GM21381 (cell line): ENCODE measurements at regions not wholly inside any gene's neighbourhood (a gene's known extent, or its start where the extent isn't known, plus 50 kb on each side); places are given as distances from the start of the nearest gene placed in this dataset.
"Not testable (repeated sequence)": the region's sequence is repeated elsewhere in the genome, so short reads cannot be mapped to it uniquely, and the experiment has no call there.

Source experiments
- ATAC-seq: cut with Tn5 transposase; IDR thresholded peaks from one replicate; pipeline ENCODE4 v1.9.1; 2021; ENCODE audit warnings: mild to moderate bottlenecking, moderate library complexity; ENCODE audit not compliant: unreplicated experiment

DNA sequence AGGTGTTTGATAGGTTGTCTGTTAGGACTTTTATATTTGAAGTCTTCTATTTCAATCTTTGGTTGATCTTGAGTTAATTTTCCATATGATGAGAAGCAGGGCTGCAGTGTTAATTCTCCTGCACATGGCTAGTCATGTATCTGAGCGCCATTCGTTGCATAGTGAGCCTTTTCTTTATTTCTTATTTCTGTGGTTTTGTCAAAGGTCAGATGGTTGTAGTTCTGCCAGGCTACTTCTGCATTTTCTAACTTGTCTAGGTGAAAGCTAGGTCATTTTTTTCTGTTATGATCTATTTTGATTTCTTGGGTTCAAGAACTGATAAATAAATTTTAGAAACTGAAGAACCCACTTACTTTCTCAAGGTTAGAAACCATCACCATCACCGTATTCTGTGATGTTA, 56.7 kb downstream of the CCDC74A start:
- ATAC-seq = no peak

DNA sequence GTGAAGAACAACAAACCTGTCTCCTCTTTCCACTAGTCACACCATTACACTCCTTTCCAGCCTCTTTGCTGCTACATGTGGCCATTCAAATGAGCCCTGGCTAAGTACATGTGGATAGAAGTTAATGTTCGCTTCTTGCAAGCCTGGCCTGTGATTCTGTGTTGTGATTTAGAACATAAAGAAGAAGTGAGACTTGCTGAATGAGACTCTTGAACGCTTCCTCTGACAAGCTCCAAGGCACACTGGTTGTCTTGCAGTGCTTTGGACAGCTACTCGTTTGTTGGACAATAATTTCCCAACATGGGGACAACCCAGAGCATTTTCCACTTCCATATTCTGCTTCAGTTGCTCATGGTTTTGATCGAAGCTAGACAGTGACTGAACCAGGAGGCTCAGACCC, 57.3 kb downstream of the CCDC74A start:
- peak; percentile 52 for ATAC-seq

DNA sequence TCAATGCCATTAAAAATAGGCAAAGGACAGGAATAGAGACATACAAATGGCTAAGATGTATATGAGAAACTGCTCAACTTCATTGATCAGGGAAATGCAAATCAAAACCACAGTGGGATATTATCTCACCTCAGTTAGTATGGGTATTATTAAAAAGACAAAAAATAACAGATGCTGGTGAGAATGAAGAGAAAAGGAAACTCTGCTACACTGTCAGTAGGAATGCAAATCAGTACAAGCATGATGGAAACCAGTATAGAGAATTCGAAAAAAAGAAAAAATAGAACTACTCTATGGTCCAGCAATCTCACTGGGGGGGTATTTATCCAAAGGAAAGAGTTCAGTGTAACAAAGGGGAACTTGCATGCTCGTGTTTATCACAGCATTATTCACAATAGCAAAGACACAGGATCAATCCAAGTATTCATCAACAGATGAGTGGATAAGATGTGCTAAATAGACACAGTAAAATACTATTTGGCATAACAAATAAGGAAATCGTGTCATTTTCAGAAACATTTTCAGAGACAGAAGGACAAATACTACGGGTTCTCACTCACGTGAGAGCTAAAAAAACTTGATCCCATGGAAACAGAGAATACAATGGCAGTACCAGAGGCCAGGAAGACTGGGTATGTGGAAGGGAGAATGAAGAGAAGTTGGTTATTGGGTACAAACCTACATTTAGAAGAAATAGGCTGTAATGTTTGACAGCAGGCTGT, 60.6 kb downstream of the CCDC74A start:
- ATAC-seq = peak; percentile 77

DNA sequence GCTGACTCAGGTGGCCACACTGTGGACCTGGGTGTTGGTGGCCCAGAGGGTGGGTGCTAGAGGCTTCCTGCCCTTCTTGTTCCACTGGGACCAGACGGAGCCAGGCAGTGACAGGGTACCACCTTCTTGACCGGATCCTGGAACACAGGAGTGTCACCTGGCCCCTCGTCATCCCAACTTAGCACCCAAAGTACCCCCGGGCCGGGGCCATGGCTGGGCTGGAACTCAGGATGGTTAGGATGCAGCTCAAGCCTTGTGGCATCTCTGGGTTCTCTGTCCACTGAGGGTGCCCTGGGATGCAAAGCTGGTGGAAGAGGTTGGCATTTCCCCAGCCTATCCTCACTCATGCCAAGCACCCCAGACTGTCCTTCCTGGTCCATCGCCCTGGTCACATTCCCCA, 61.4 kb downstream of the CCDC74A start:
- not testable (repeated sequence) for ATAC-seq

DNA sequence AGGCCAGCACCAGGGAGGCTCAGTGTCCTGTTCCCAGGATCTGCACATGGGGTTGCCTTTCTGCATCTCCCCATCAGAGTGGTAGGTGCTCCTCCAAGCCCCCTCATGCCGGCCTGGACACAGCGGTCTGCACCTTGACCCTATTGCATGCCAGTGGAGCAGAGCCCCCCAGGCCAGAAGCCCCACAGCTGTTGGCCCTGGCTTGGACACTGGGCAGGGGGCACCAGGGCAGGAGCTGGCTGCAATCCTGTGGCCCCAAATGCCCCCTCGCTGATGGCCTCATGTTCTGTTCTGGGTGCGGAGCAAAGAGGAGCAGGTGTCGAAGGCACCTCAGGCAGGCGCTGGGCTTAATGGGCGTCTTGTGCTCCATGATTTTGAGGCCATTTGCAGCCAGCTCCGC, 62.7 kb downstream of the CCDC74A start:
- no peak for ATAC-seq

DNA sequence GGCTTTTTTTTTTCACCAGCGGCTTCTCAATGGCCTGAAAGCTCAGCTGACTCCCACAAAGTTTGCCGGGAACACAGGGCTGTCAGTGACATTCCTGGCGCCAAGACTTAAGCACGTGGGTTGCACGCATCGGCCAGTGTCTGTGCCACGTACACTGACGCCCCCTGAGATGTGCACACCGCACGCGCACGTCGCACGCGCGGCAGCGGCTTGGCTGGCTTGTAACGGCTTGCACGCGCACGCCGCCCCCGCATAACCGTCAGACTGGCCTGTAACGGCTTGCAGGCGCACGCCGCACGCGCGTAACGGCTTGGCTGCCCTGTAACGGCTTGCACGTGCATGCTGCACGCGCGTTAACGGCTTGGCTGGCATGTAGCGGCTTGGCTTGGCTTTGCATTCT, 63.2 kb downstream of the CCDC74A start:
- no peak for ATAC-seq

DNA sequence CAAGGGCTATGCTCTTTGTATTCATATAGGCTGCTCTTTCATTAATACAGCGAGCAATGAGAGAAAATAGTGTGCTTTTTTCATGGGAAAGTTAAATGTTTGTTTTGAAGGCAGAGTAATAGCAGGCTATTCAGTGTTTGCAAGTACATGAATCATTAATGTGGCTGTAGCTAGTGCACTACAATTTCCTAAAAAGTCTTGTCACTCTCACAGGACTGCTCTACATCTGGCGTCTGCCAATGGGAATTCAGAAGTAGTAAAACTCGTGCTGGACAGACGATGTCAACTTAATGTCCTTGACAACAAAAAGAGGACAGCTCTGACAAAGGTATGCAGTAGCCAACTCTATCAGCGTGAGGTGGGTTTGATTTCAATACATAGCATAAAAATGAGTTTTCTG, 68.9 kb downstream of the CCDC74A start:
- not testable (repeated sequence) for ATAC-seq

DNA sequence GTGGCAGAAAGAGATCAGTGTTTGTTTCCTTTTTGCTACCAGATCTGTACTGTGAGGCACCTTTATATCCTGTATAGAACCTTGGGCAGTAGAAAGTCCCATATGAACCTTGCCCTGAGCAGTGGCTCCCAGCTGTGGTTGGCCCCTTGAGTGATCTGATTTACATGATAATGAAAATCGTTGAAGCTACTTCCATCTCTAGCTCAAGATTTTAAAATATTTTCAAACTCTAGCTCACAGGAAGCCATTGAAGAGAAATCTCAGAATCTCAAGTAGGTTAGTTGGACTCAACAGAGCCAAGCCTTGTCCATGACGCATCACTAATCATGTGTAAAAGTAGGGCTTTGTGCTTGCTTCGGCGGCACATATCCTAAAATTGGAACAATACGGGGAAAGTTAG, 74.8 kb downstream of the CCDC74A start:
- ATAC-seq = not testable (repeated sequence)

DNA sequence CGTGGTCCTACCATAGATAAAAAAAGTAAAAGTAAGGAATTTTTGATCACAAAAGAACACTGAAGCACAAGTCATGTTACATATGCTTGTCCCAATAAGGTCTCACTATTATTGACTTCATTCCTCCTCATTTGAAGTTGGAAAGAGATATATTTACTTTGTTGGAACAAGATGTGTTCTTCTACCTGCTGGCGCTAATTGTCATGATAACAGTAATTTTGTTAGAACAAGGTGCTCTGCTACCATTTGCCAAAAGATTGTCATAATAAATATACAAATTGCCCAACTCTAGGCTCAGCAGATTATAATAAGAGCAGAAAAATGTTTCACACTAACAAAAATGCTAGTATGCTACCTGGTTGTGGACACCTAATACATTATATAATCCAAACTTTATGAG, 77.0 kb downstream of the CCDC74A start:
- not testable (repeated sequence) for ATAC-seq

DNA sequence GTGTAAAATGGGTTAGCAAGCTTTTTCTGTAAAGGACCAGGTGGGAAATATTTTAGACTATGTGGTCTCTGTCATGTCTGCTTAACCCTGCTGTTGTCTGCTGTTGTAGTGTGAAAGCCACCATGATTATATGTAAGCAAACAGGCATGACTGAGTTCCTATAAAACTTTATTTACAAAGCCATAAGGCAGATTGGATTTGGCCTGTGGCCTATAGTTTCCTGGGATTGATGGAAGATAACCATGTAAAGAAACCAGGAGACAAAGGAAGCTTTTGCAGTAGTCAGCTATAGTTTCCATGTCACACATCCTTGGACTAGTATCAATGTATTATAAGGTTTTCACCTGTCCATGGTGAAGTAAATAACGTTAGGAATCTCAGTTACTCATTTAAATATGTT, 78.7 kb downstream of the CCDC74A start:
- not testable (repeated sequence) for ATAC-seq

DNA sequence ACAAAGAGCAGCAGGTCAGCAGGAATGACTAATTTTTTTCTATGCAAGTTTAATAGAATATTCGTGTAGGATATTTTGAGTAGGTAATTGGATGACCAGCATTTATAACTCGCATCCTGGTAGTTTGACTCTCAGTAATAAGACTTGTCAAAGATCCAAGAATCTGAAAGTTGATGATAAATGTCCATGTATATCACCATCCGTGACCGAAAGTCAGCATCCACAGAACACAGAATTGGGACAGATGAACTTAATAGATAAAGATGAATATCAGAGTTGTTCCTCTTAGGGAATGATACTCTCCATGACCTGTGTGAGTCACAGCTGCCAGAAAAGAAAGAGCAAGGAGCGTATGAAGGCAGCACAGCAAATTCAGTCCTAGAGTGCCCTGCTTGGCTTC, 79.4 kb downstream of the CCDC74A start:
- not testable (repeated sequence) for ATAC-seq

DNA sequence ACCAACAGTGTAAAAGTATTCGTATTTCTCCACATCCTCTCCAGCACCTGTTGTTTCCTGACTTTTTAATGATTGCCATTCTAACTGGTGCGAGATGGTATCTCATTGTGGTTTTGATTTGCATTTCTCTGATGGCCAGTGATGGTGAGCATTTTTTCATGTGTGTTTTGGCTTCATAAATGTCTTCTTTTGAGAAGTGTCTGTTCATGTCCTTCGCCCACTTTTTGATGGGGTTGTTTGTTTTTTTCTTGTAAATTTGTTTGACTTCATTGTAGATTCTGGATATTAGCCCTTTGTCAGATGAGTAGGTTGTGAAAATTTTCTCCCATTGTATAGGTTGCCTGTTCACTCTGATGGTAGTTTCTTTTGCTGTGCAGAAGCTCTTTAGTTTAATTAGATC, 86.9 kb downstream of the CCDC74A start:
- ATAC-seq = not testable (repeated sequence)

DNA sequence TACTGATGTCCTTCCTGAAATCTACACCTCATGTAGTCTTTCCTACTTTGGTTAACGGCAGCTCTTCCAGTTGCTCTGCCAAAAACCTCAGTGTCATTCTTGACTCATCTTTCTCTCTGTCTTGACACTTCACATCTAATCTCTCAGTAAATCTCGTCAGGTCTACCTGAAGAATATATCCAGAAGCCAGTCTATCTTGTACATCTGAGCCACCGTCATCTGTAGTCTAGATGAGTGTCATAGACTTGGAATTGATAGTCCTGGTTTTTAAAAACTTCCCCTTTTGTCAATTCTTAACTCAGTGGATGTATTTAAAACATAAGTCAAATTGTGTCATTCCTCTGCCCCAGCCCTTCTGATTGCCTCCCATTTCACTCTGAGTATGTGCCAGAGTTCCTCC, 90.6 kb downstream of the CCDC74A start:
- not testable (repeated sequence) for ATAC-seq

DNA sequence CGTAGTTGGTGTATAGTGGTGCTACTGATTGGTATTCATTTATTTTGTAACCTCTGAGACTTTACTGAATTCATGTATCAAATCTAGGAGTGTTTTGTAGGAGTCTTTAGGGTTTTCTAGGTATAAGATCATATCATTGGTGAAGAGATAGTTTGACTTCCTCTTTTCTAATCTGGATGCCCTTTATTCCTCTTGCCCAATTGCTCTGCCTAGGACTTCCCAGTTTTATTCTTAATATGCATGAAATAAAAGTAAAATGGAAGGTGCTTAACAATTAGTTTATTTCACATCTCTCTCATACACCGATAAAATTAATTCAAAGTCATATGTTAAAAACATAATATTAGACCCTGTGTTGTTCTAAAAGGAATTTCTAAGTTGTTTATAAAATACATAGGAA, 95.2 kb downstream of the CCDC74A start:
- not testable (repeated sequence) for ATAC-seq

DNA sequence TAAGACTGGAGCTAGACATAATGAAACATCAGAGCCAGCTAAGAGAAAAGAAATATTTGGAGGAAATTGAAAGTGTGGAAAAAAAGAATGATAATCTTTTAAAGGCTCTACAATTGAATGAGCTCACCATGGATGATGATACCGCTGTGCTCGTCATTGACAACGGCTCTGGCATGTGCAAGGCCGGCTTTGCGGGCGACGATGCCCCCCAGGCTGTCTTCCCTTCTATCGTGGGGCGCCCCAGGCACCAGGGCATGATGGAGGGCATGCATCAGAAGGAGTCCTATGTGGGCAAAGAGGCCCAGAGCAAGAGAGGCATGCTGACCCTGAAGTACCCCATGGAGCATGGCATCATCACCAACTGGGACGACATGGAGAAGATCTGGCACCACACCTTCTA, 98.3 kb downstream of the CCDC74A start:
- ATAC-seq = not testable (repeated sequence)

DNA sequence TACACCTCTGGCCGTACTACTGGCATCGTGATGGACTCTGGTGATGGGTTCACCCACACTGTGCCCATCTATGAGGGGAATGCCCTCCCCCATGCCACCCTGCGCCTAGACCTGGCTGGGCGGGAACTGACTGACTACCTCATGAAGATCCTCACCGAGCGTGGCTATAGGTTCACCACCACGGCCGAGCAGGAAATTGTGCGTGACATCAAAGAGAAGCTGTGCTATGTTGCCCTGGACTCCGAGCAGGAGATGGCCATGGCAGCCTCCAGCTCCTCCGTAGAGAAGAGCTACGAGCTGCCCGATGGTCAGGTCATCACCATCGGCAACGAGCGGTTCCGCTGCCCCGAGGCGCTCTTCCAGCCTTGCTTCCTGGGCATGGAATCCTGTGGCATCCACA, 98.9 kb downstream of the CCDC74A start:
- ATAC-seq = not testable (repeated sequence)

DNA sequence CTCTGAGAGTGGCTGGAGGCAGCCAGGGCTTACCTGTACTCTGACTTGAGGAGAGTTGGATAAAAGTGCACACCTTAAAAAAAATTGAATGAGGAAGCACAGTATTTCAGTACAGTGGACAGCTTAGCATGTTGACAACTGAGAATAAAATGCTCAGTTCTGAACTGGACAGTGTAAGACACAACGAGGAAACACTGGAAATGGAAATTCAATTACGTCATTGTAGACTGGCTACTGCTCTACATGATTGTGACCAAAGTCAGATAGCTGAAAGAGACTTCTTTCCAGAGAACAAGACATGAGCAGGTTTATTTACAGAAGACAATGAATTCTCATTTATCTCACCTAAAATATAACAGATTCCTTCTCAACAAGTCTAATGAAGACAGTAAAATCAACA, 100.1 kb downstream of the CCDC74A start:
- not testable (repeated sequence) for ATAC-seq

DNA sequence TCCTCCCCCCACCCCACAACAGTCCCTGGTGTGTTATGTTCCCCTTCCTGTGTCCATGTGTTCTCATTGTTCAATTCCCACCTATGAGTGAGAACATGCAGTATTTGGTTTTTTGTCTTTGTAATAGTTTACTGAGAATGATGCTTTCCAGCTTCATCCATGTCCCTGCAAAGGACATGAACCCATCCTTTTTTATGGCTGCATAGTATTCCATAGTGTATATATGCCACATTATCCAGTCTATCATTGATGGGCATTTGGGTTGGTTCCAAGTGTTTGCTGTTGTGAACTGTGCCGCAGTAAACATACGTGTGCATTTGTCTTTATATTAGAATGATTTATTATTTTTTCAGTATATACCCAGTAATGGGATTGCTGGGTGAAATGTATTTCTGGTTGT, 104.0 kb downstream of the CCDC74A start:
- ATAC-seq = not testable (repeated sequence)

DNA sequence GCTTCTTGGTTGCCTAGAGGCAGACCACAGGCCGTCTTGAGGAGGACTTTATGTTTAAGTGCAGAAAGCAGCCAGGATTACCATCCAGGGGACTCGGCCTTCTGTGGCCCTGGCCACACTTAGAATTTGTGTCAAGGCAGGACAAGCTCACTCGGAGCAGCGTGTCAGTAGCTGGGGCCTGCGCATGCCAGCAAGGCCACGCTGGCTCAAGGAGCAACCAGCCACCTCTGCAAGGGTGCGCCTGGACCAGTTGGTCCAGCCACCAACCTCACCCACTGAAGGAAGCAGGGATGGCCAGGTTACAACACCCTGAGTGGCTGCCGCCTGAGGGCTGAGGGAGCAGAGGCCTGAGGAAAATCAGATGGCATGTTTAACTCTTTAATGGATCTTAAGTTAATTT, 105.7 kb downstream of the CCDC74A start:
- ATAC-seq = not testable (repeated sequence)

DNA sequence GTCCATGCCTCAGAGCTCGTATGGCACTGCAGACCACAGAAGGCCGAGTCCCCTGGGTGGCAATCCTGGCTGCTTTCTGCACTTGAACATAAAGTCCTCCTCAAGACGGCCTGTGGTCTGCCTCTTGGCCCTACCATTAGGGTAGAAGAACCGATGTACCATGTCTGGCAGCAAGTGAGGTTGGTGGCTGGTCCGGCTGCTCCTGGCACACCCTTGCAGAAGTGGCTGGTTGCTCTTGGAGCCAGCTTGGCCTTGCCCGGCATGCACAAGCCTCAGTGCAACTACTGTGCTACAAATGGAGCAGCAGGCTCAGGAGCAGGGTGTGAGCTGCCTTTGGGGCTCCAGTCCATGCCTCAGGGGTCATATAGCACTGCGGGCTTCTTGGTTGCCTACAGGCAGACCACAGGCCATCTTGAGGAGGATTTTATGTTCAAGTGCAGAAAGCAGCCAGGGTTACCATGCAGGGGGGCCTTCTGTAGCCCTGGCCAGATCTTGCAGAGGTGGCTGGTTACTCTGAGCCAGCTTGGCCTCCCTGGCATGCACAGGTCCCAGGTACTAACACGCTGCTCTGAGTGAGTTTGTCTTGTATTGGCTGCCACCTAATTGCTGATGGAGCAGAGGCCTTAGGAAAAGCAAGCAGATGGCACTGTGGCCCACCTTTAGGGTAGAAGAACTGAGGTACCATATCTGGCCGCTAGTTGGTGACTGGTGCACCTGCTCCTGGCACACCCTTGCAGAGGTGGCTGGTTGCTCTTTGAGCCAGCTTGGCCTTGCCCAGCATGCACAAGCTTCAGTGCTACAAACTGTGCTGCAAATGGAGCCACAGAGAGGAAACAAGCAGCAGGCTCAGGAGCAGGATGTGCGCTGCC, 106.4 kb downstream of the CCDC74A start:
- not testable (repeated sequence) for ATAC-seq

DNA sequence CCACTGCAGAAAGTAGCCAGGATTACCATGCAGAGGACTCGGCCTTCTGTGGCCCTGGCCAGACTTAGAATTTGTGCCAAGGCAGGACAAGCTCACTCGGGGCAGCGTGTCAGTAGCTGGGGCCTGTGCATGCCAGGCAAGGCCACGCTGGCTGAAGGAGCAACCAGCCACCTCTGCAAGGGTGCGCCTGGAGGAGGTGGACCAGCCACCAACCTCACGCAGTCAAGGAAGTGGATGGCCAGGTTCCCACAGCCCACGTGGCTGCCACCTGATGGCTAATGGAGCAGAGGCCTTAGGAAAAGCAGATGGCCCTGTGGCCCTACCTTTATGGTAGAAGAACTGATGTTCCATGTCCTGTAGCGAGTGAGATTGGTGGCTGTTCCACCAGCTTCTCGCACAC, 107.9 kb downstream of the CCDC74A start:
- ATAC-seq = no peak

DNA sequence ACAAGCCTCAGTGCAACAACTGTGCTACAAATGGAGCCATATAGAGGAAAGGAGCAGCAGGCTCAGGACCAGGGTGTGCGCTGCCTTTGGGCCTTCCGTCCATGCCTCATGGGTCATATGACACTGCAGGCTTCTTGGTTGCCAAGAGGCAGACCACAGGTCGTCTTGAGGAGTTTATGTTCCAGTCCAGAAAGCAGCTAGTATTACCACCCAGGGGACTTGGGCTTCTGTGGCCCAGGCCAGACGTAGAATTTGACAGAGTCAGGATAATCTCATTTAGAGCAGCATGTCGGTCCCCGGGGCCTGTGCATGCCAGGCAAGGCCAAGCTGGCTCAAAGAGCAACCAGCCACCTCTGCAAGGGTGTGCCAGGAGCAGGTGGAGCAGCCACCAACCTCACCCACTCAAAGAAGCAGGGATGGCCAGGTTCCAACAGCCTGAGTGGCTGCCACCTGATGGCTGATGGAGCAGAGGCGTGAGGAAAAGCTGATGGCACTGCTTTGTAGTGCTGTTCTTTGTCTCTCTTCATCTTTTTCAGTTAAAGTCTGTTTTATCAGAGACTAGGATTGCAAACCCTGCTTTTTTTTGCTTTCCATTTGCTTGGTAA, 109.1 kb downstream of the CCDC74A start:
- not testable (repeated sequence) for ATAC-seq
